ENCODE measurements at regions not wholly inside any gene's neighbourhood (a gene's known extent, or its start where the extent isn't known, plus 50 kb on each side); places are given as distances from the start of the nearest gene placed in this dataset.

DNA sequence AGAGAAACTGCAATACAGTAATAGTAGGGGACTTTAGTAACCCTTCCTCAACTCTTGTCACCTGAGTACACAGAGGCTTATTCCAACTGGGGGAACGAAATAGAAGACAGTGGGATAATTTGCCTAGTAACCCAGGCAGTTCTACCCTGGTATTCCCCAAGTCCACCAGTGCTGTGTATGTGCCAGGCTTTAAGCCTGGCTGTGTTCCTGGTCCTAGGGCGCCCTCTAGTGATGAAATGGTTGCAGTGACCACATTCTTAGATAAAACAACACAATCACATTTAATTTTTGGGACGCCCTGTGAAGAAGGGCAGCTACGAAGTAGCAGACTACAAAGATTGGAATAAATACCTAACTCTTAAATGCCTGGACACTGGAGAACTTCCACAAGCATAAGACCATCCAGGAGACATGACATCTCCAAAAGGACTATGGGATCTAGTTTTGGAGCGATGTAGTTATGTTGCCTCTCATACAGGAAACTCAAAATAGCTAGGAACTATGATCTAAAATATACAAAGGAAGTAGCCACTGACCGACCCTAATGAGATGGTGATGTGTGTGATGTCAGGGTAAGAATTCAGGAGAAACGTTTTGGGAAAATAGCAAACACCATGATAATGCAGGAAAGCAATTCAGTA is 163.0 kb upstream of the XIST start:
- TF ChIP-seq GATA2 (IDR thresholded peaks at IDR 0.05; ENCODE audit: low read depth, low read length) (no peak), GATA3 (IDR thresholded peaks at IDR 0.05; ENCODE audit: low read depth, low read length) (no peak)
